ENCODE measurements at regions not wholly inside any gene's neighbourhood (a gene's known extent, or its start where the extent isn't known, plus 50 kb on each side); places are given as distances from the start of the nearest gene placed in this dataset.

DNA sequence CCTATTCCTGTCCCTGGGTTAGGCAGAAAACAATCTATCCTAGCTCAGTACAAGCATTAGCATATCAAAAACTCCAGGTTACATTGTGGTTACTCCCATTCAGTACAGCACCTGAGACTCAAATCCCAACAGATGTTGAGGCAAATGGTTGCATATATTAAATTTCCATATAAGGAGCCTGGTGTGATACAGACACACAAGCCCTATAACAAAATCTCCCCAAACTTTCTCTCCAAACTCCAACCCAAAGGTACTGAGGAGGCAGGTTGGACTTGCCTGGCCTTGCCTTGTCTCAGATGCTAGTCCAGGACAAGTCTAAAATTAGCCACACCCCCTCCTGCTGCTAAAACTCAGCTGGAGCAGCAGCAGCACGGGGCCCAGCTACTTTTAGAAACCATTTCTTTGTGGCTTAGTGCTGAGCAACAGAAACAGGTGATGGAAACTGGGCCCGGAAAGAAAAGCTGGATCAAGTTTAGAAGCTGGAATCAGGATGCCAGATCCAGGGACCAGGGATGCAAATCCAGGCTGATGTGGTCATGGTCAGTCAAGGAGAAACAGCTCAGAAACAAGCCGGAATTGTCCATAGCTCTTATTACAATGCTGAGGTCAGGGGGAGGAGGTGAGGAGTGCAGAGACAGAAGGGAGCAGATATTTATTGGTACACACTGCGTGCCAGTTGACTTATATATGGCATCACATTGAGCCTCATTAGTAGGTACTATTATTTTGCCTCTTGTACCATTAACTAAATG lies 73.7 kb upstream of the AMOTL1 start:
- H3K4me1 ChIP-seq (ENCODE audit: control insufficient read depth in 1 of 2, insufficient read depth in 2 of 2, low read length in 2 of 2), result no peaks in the 10 kb centered on the region
- no peaks in the 10 kb centered on the region for H3K27me3 ChIP-seq (ENCODE audit: insufficient read depth, low read length)
- POLR2A ChIA-PET, result interaction anchor here (0.7 kb wide), 1 partner anchor 69 kb away, joined by 3 read pairs; no protein-coding TSS in a partner anchor
- BruUV-seq (replicated peaks), result no TSS peak
- no peak overlapping the region for H3K9ac ChIP-seq (ENCODE audit: low read length)
- H2AFZ ChIP-seq (ENCODE audit: low read depth, low read length, poor library complexity, severe bottlenecking), result no peak overlapping the region
- H4K20me1 ChIP-seq (ENCODE audit: insufficient read depth), result no peaks in the 10 kb centered on the region
- no peaks in the 10 kb centered on the region for H3K36me3 ChIP-seq (ENCODE audit: control insufficient read depth in 1 of 2, insufficient read depth in 2 of 2, low read length in 2 of 2)
- TF ChIP-seq, protein P1, sequence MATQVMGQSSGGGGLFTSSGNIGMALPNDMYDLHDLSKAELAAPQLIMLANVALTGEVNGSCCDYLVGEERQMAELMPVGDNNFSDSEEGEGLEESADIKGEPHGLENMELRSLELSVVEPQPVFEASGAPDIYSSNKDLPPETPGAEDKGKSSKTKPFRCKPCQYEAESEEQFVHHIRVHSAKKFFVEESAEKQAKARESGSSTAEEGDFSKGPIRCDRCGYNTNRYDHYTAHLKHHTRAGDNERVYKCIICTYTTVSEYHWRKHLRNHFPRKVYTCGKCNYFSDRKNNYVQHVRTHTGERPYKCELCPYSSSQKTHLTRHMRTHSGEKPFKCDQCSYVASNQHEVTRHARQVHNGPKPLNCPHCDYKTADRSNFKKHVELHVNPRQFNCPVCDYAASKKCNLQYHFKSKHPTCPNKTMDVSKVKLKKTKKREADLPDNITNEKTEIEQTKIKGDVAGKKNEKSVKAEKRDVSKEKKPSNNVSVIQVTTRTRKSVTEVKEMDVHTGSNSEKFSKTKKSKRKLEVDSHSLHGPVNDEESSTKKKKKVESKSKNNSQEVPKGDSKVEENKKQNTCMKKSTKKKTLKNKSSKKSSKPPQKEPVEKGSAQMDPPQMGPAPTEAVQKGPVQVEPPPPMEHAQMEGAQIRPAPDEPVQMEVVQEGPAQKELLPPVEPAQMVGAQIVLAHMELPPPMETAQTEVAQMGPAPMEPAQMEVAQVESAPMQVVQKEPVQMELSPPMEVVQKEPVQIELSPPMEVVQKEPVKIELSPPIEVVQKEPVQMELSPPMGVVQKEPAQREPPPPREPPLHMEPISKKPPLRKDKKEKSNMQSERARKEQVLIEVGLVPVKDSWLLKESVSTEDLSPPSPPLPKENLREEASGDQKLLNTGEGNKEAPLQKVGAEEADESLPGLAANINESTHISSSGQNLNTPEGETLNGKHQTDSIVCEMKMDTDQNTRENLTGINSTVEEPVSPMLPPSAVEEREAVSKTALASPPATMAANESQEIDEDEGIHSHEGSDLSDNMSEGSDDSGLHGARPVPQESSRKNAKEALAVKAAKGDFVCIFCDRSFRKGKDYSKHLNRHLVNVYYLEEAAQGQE (IDR thresholded peaks at IDR 0.05; ENCODE audit: low read depth), result no peak
- TF ChIP-seq TCF7L2 (IDR thresholded peaks at IDR 0.05; ENCODE audit: borderline replicate concordance, extremely low read depth, insufficient read depth, insufficient read length) (no peak), CEBPB (IDR thresholded peaks at IDR 0.05; ENCODE audit: low read depth) (no peak), CBX3 (IDR thresholded peaks at IDR 0.05; ENCODE audit: low read depth) (no peak), RAD21 (IDR thresholded peaks at IDR 0.05; ENCODE audit: low read depth) (no peak), ZNF274 (IDR thresholded peaks at IDR 0.05; ENCODE audit: low read depth, low read length) (no peak), POLR2A (IDR thresholded peaks at IDR 0.05; ENCODE audit: borderline replicate concordance, extremely low read depth, insufficient read depth, insufficient read length) (no peak), ZFX (IDR thresholded peaks at IDR 0.05) (no peak), YY1 (IDR thresholded peaks at IDR 0.05; ENCODE audit: extremely low read depth, insufficient replicate concordance, low read depth, low read length) (no peak), SRF (IDR thresholded peaks at IDR 0.05; ENCODE audit: low read depth) (no peak), EGR1 (IDR thresholded peaks at IDR 0.05; ENCODE audit: low read depth) (no peak), SIN3A (IDR thresholded peaks at IDR 0.05; ENCODE audit: low read depth) (no peak), ELF1 (IDR thresholded peaks at IDR 0.05; ENCODE audit: borderline replicate concordance, low read depth) (no peak), JUND (IDR thresholded peaks at IDR 0.05) (no peak), EZH2phosphoT487 (IDR thresholded peaks at IDR 0.05; ENCODE audit: borderline replicate concordance) (no peak), EZH2 (IDR thresholded peaks at IDR 0.05) (no peak), POLR2AphosphoS5 (IDR thresholded peaks at IDR 0.05; ENCODE audit: low read depth, low read length) (no peak)
- TF ChIP-seq, protein P2, sequence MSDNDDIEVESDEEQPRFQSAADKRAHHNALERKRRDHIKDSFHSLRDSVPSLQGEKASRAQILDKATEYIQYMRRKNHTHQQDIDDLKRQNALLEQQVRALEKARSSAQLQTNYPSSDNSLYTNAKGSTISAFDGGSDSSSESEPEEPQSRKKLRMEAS (IDR thresholded peaks at IDR 0.05), result no peak
- TF ChIP-seq, protein P3, sequence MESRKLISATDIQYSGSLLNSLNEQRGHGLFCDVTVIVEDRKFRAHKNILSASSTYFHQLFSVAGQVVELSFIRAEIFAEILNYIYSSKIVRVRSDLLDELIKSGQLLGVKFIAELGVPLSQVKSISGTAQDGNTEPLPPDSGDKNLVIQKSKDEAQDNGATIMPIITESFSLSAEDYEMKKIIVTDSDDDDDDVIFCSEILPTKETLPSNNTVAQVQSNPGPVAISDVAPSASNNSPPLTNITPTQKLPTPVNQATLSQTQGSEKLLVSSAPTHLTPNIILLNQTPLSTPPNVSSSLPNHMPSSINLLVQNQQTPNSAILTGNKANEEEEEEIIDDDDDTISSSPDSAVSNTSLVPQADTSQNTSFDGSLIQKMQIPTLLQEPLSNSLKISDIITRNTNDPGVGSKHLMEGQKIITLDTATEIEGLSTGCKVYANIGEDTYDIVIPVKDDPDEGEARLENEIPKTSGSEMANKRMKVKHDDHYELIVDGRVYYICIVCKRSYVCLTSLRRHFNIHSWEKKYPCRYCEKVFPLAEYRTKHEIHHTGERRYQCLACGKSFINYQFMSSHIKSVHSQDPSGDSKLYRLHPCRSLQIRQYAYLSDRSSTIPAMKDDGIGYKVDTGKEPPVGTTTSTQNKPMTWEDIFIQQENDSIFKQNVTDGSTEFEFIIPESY (IDR thresholded peaks at IDR 0.05; ENCODE audit: extremely low read depth, insufficient replicate concordance, low read length), result no peak
- no peak overlapping the region for H3K4me2 ChIP-seq (ENCODE audit: low read length)
- H3K27ac ChIP-seq (ENCODE audit: low read depth, low read length), result no peak overlapping the region
- ATAC-seq (no peak), DNase-seq (ENCODE audit: low read depth, low spot score) (no peak)
- no peaks in the 10 kb centered on the region for H3K9me2 ChIP-seq (ENCODE audit: insufficient read depth)
- intact Hi-C loops (cut with micrococcal nuclease), result no loop called here
- H3K79me2 ChIP-seq (ENCODE audit: insufficient read depth, low read length), result no peaks in the 10 kb centered on the region
- RAD21 ChIA-PET (ENCODE audit: low non-redundant PET in 1 of 2, low total read pairs in 2 of 2, uncharacterized antibody in 2 of 2, unreplicated experiment in 2 of 2), result no interaction called here
- no peak overlapping the region for H3K4me3 ChIP-seq (replicated peaks in 1 of 2; ENCODE audit: low read depth in 1 of 2, low read length in 2 of 2)
- CTCF ChIA-PET, result no interaction called here
- no peaks in the 10 kb centered on the region for H3K9me3 ChIP-seq (ENCODE audit: control insufficient read depth in 1 of 2, insufficient read depth in 1 of 2, low read depth in 1 of 2, low read length in 2 of 2)

Data from HCT116 (cell line).